Nephron (organoid): ENCODE measurements at regions not wholly inside any gene's neighbourhood (a gene's known extent, or its start where the extent isn't known, plus 50 kb on each side); places are given as distances from the start of the nearest gene placed in this dataset.

ENCODE experiments used
- H3K27ac Mint-ChIP-seq, 3 experiments: 2 replicates each; pipeline ENCODE4 v1.8.0; 2020; ENCODE audit warnings: mixed read lengths in 3 of 3, mild to moderate bottlenecking in 2 of 3, moderate library complexity in 1 of 3
- H3K27me3 Mint-ChIP-seq: 2 replicates; pipeline ENCODE4 v1.8.0; 2021; ENCODE audit warnings: low read depth, mild to moderate bottlenecking, moderate library complexity, mixed read lengths
- H3K36me3 Mint-ChIP-seq: 2 replicates; pipeline ENCODE4 v1.8.0; 2020; ENCODE audit warnings: low read depth, mixed read lengths
- H3K4me1 Mint-ChIP-seq: 2 replicates; pipeline ENCODE4 v1.8.0; 2020; ENCODE audit warnings: mixed read lengths
- H3K4me3 Mint-ChIP-seq, 3 experiments: 2 replicates each; pipeline ENCODE4 v1.8.0; 2020; ENCODE audit warnings: mild to moderate bottlenecking in 3 of 3, mixed read lengths in 3 of 3, moderate library complexity in 2 of 3
- H3K9me3 Mint-ChIP-seq: 2 replicates; pipeline ENCODE4 v1.8.0; 2020; ENCODE audit warnings: mixed read lengths
- TF ChIP-seq, protein P1 (sequence below), 3 experiments: fragments of 200-600 bp; sonication (generic); IDR thresholded peaks; one replicate each; pipeline ENCODE4 v1.5.0; 2021; ENCODE audit warnings: antibody characterized with exemption in 3 of 3; ENCODE audit not compliant: unreplicated experiment in 3 of 3

DNA sequence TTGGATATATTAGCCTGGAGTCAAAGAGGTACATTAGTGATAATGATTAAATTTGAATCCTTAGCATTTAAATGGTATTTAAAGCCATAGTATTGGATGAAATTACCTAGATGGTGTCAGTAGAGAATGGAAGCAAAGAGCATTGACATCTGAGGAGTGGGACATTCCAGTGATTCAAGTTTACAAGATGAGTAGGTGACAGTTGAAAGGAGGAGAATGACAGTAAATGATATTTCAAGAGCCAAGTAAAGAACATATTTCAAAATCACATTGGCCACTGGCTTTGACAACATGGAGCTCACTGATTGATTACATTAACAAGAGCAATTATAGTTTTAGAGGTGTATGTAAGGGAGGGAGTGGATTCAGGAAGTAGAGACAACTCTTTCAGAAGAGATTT is 93.9 kb upstream of the MEF2C start:
- H3K4me3 Mint-ChIP-seq: no peak overlapping the region
- no peaks in the 10 kb centered on the region for H3K4me1 Mint-ChIP-seq
- no peaks in the 10 kb centered on the region for H3K36me3 Mint-ChIP-seq

DNA sequence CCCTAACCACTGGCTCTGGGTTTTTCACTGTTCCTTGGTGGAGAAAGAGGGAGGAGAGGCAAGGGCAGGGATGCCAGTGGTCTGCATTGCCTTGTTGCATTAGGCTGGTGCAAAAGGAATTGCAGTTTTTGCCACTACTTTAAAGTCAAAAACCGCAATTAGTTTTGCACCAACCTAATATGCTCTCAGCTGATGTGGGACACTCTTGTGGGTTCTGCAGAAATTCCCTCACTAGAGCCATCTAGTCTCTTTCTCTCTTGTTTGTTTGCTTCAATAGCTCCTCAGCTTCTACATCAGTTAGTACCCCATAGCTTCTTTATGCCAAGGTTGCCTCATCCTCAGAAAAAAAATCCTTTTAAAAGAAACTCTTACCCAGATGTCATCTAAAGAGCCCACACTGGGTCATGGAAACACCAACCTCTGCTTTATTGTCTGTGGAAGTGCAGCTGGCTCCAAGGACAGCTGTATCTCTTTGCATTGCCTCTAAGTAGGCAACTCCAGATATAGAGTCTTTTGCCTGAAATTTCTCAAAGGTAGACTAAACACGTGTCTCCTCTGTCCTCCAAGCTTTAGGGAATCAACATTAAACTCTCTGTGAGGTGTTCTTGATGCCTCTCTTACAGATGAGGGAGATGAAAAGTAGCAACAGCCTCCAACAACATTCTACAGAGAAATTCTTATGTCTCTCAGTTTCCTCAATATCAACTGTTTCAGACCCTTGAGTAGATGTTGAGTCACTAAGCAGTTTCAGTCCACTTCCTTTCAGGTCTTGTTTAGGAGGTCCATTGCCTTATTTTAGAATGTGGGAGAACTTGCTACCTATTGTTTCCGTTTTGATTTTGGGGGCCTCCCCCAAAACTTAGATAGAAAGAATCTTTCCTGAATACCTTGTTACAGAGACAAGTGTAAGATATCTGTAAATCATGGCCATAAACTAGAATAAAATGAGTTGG is 84.9 kb upstream of the MEF2C start:
- Mint-ChIP-seq H3K27ac (no peak overlapping the region), H3K4me3 (no peak overlapping the region), H3K36me3 (no peaks in the 10 kb centered on the region), H3K4me1 (no peaks in the 10 kb centered on the region), H3K9me3 (no peaks in the 10 kb centered on the region), H3K27me3 (no peaks in the 10 kb centered on the region)
- TF ChIP-seq, protein P1, sequence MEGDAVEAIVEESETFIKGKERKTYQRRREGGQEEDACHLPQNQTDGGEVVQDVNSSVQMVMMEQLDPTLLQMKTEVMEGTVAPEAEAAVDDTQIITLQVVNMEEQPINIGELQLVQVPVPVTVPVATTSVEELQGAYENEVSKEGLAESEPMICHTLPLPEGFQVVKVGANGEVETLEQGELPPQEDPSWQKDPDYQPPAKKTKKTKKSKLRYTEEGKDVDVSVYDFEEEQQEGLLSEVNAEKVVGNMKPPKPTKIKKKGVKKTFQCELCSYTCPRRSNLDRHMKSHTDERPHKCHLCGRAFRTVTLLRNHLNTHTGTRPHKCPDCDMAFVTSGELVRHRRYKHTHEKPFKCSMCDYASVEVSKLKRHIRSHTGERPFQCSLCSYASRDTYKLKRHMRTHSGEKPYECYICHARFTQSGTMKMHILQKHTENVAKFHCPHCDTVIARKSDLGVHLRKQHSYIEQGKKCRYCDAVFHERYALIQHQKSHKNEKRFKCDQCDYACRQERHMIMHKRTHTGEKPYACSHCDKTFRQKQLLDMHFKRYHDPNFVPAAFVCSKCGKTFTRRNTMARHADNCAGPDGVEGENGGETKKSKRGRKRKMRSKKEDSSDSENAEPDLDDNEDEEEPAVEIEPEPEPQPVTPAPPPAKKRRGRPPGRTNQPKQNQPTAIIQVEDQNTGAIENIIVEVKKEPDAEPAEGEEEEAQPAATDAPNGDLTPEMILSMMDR (IDR thresholded peaks at IDR 0.05; ENCODE audit: unreplicated experiment in 3 of 3): no peak

More for the DNA sequence above, 93.9 kb upstream of the MEF2C start:
- no peaks in the 10 kb centered on the region for H3K27me3 Mint-ChIP-seq
- no peak overlapping the region for H3K27ac Mint-ChIP-seq
- TF ChIP-seq, protein P1 (IDR thresholded peaks at IDR 0.05; ENCODE audit: unreplicated experiment in 3 of 3): no peak
- H3K9me3 Mint-ChIP-seq: no peaks in the 10 kb centered on the region

DNA sequence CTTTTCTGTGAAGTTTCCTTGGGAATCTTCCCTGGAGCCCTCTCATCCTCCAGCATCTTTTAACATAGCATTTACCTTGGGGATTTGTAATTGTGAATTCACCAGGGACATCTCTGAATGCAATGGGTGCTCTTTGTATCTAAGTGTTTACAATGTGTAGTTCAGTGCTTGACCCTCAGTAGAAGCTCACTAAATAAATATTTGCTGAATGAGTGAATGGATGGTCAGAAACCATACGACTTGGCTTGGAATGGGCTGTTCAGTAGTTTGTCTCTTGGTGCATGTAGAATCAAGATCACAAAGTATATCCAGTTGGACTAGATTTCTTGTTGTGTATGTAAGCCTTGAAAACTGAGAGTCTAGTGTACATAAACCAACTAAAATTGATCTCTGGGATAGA is 81.8 kb upstream of the MEF2C start:
- H3K27me3 Mint-ChIP-seq: no peaks in the 10 kb centered on the region
- no peak overlapping the region for H3K27ac Mint-ChIP-seq
- TF ChIP-seq, protein P1 (IDR thresholded peaks at IDR 0.05; ENCODE audit: unreplicated experiment in 3 of 3): no peak
- H3K36me3 Mint-ChIP-seq: no peaks in the 10 kb centered on the region
- no peak overlapping the region for H3K4me3 Mint-ChIP-seq
- H3K4me1 Mint-ChIP-seq: no peaks in the 10 kb centered on the region
- no peaks in the 10 kb centered on the region for H3K9me3 Mint-ChIP-seq

DNA sequence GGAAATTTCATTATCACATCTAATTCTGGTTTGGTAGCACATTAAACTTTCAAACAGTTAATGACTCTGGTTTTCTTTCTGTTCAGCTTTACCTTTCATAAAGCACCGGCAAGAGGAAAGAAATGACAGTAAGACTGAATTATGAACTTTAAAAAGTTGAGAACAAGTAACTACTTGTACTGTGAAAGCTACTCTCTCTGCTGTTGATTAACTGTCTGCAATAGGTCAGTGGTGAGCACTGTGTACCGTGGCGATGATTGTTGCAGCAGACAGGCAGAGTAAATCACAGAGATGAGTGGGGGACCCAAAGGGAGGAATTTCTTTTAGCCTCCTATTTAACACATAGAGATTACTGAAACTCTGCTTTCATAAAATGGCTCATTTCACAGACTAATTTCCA is 74.0 kb upstream of the MEF2C start:
- Mint-ChIP-seq H3K27ac (no peak overlapping the region), H3K4me3 (no peak overlapping the region), H3K9me3 (no peaks in the 10 kb centered on the region), H3K4me1 (peaks cover 35% of the 10 kb centered on the region), H3K36me3 (no peaks in the 10 kb centered on the region), H3K27me3 (peaks cover 3% of the 10 kb centered on the region)
- TF ChIP-seq, protein P1 (IDR thresholded peaks at IDR 0.05; ENCODE audit: unreplicated experiment in 3 of 3): no peak

DNA sequence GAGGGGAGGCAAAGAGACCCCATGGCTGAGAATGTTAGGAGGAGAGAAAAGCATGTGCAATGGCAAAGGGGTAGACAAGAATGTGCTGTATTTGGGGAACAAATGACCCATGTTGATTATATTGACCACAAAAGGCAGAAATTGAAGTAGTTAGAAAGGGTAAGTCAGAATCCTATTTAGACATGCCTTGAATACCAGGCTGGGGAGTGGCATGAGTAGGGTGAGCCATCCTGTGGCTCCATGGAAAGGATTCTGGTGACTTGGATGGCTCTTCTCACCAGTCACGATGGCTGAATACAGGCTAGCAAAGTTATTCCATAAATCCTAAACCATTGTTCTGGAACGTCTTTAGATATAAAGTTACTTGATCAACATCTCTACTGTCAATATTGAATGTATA is 73.4 kb upstream of the MEF2C start:
- Mint-ChIP-seq H3K36me3 (no peaks in the 10 kb centered on the region), H3K27ac (no peak overlapping the region), H3K4me1 (peaks cover 36% of the 10 kb centered on the region), H3K27me3 (peaks cover 3% of the 10 kb centered on the region), H3K4me3 (no peak overlapping the region), H3K9me3 (no peaks in the 10 kb centered on the region)
- TF ChIP-seq, protein P1 (IDR thresholded peaks at IDR 0.05; ENCODE audit: unreplicated experiment in 3 of 3): no peak

DNA sequence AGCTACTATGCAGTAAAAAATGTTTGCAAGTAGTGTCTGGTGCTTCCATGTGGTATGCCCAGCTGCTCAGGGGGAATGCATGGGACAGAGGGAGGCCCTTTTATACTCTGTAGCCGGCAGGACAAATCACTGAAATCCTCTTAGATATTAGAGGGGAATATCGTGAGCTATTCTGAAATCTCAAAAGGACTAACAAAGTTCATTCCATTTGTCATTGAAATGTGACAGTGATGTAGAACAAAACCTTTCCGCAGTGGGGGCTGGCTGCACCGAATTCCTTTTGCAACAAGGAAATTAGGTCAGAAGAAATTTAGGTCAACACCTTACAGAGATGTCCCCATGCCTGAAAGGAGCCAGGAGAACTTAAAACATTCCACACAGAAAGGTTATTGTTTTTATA is 72.4 kb upstream of the MEF2C start:
- Mint-ChIP-seq H3K4me3 (peak overlapping the region in 1 of 3 experiments; percentile 37), H3K36me3 (no peaks in the 10 kb centered on the region), H3K4me1 (peaks cover 42% of the 10 kb centered on the region), H3K27ac (peak overlapping the region in 1 of 3 experiments; percentile 62), H3K27me3 (peaks cover 3% of the 10 kb centered on the region), H3K9me3 (no peaks in the 10 kb centered on the region)
- TF ChIP-seq, protein P1 (IDR thresholded peaks at IDR 0.05; ENCODE audit: unreplicated experiment in 3 of 3): no peak
